Sigmoid colon (tissue), 6 donors: ENCODE measurements at regions not wholly inside any gene's neighbourhood (a gene's known extent, or its start where the extent isn't known, plus 50 kb on each side); places are given as distances from the start of the nearest gene placed in this dataset.
"Not testable (repeated sequence)": the region's sequence is repeated elsewhere in the genome, so short reads cannot be mapped to it uniquely, and the experiment has no call there.

Experiments used
- DNase-seq: peaks from one replicate; pipeline ENCODE4 v3.0.0-alpha.2; 2019
- H3K27ac ChIP-seq, 4 donors: fragments of 200-600 bp; sonication (generic); one replicate each; pipeline ENCODE4 v1.5.1; 2016 to 2019; ENCODE audit warnings: mild to moderate bottlenecking in 1 of 4
- H3K27me3 ChIP-seq, 3 donors: fragments of 200-600 bp; sonication (generic); one replicate each; pipeline ENCODE4 v1.5.1; 2019; ENCODE audit warnings: mild to moderate bottlenecking in 1 of 3
- H3K36me3 ChIP-seq, 4 donors: fragments of 200-600 bp; sonication (generic); one replicate each; pipeline ENCODE4 v1.5.1; 2016 to 2019
- H3K4me1 ChIP-seq, 4 donors: fragments of 200-600 bp; sonication (generic); one replicate each; pipeline ENCODE4 v1.5.1; 2017 to 2019
- H3K4me3 ChIP-seq, 4 donors: fragments of 200-600 bp; sonication (generic); one replicate each; pipeline ENCODE4 v1.5.1; 2017 to 2019; ENCODE audit warnings: mild to moderate bottlenecking in 2 of 4, moderate library complexity in 1 of 4
- H3K9me3 ChIP-seq, 4 donors: fragments of 200-600 bp in 3 of 4; sonication (generic) in 3 of 4; one replicate each; pipeline versions ENCODE4 v1.5.1 to v1.6.1; 2013 to 2019
- EP300 ChIP-seq, 4 donors: sonication (generic); formaldehyde crosslinking; IDR thresholded peaks; one replicate each; pipeline ENCODE4 v1.6.1; 2017; ENCODE audit warnings: antibody characterized with exemption in 4 of 4
- POLR2A ChIP-seq, 2 donors: fragments of 450-650 bp; IDR thresholded peaks; one replicate each; pipeline ENCODE4 v1.6.1; 2016; ENCODE audit warnings: antibody characterized with exemption in 2 of 2, mild to moderate bottlenecking in 2 of 2, moderate library complexity in 2 of 2
- POLR2AphosphoS5 ChIP-seq, 4 donors: sonication (generic); formaldehyde crosslinking; IDR thresholded peaks; one replicate each; pipeline ENCODE4 v1.6.1; 2017; ENCODE audit warnings: antibody characterized with exemption in 4 of 4
- WGBS, 2 donors: extraction: QIAGEN DNeasy Blood & Tissue Kit; methylation state at CpG; one replicate each; pipeline ENCODE4 v1.1.7; 2013; 5-methylcytosine and 5-hydroxymethylcytosine counted together
- intact Hi-C: fragments of 100-400 bp; cut with DNase I; formaldehyde crosslinking; loops from one replicate; pipeline ENCODE4 v1.15.1; 2023
- TF ChIP-seq, protein P1 (sequence below), 4 experiments: fragments of 450-650 bp in 3 of 4; fragments of 200-600 bp in 1 of 4; IDR thresholded peaks; one replicate each; pipeline ENCODE4 v1.5.1; 2016 to 2019; ENCODE audit warnings: antibody characterized with exemption in 4 of 4, mild to moderate bottlenecking in 3 of 4, moderate library complexity in 2 of 4
- donor health status: healthy with polysubstance abuse.
- donor health status: healthy.

GRCh38 chr6:3672339-3672738 is 79.2 kb downstream of the PXDC1 start:
- intact Hi-C loops, H3K4me3 ChIP-seq, H3K36me3 ChIP-seq, DNase-seq, H3K27me3 ChIP-seq, H3K27ac ChIP-seq, H3K4me1 ChIP-seq, H3K9me3 ChIP-seq: not testable (repeated sequence)
- WGBS, 2 donors = 56 to 77% methylated on average over 4 of the region's 4 CpGs

DNA sequence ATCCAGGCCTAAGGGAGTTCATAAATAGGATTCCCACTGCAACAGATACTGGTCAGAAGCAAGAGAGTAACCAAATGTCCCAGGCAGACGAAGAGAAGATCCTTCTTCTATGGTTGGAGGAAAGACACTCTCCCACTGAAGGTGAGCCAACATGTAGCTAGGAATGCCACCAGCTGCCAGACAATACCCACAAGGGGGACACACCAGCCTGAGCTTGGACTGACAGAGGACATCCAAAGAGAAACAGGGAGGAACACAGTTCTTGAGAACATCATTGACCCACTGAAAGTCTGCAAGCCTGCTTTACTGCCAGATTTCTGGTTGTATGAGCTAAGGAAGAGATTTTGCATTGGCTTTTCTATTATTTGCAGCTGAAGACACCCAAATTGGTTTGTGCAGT is 80.1 kb downstream of the PXDC1 start:
- Histone ChIP-seq H3K27me3 (no peaks in the 10 kb centered on the region), H3K4me3 (no peak overlapping the region), H3K36me3 (no peaks in the 10 kb centered on the region), H3K27ac (no peak overlapping the region), H3K9me3 (no peaks in the 10 kb centered on the region), H3K4me1 (peaks cover 0 to 3% (median under 1%) of the 10 kb centered on the region in 4 donors)
- DNase-seq = no peak
- intact Hi-C loops = no loop called here
- TF ChIP-seq POLR2AphosphoS5 (IDR thresholded peaks at IDR 0.05) = no peak
- no peak for TF ChIP-seq EP300 (IDR thresholded peaks at IDR 0.05)
- TF ChIP-seq, protein P1, sequence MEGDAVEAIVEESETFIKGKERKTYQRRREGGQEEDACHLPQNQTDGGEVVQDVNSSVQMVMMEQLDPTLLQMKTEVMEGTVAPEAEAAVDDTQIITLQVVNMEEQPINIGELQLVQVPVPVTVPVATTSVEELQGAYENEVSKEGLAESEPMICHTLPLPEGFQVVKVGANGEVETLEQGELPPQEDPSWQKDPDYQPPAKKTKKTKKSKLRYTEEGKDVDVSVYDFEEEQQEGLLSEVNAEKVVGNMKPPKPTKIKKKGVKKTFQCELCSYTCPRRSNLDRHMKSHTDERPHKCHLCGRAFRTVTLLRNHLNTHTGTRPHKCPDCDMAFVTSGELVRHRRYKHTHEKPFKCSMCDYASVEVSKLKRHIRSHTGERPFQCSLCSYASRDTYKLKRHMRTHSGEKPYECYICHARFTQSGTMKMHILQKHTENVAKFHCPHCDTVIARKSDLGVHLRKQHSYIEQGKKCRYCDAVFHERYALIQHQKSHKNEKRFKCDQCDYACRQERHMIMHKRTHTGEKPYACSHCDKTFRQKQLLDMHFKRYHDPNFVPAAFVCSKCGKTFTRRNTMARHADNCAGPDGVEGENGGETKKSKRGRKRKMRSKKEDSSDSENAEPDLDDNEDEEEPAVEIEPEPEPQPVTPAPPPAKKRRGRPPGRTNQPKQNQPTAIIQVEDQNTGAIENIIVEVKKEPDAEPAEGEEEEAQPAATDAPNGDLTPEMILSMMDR (IDR thresholded peaks at IDR 0.05) = no peak
- no peak for TF ChIP-seq POLR2A (IDR thresholded peaks at IDR 0.05)
- WGBS, 2 donors = 95 to 97% methylated on average over 1 of the region's 1 CpG

- Histone ChIP-seq H3K4me1 (peaks cover 0 to 13% (median 10%) of the 10 kb centered on the region in 4 donors), H3K4me3 (no peak overlapping the region), H3K27me3 (no peaks in the 10 kb centered on the region), H3K27ac (no peak overlapping the region), H3K9me3 (no peaks in the 10 kb centered on the region), H3K36me3 (no peaks in the 10 kb centered on the region)
- intact Hi-C loops = no loop called here
- DNase-seq = no peak
- TF ChIP-seq POLR2A (IDR thresholded peaks at IDR 0.05) = no peak
- TF ChIP-seq EP300 (IDR thresholded peaks at IDR 0.05) = no peak
- 98 to 99% methylated on average over 1 of the region's 1 CpG for WGBS, 2 donors
These were observed 81.2 kb downstream of the PXDC1 start for GRCh38 chr6:3670356-3670755.

- TF ChIP-seq, protein P1 (IDR thresholded peaks at IDR 0.05) = no peak
- TF ChIP-seq POLR2AphosphoS5 (IDR thresholded peaks at IDR 0.05) (no peak), EP300 (IDR thresholded peaks at IDR 0.05) (no peak), POLR2A (IDR thresholded peaks at IDR 0.05) (no peak)
These were observed 81.6 kb downstream of the PXDC1 start for GRCh38 chr6:3669916-3670315.

GRCh38 chr6:3665608-3666007 is 85.9 kb downstream of the PXDC1 start:
- H3K27ac ChIP-seq = peak overlapping the region in 3 of 4 donors; percentile 63 to 76 (median 70)
- H3K27me3 ChIP-seq = no peaks in the 10 kb centered on the region
- 83 to 88% methylated on average over 1 of the region's 1 CpG for WGBS, 2 donors
- DNase-seq = no peak
- no peaks in the 10 kb centered on the region for H3K9me3 ChIP-seq
- intact Hi-C loops = loop anchor here (5.0 kb wide), 1 partner anchor 208 kb away; the partner anchor contains the start of gene SLC22A23
- no peak for TF ChIP-seq POLR2AphosphoS5 (IDR thresholded peaks at IDR 0.05)
- TF ChIP-seq, protein P1 (IDR thresholded peaks at IDR 0.05) = no peak
- no peak for TF ChIP-seq EP300 (IDR thresholded peaks at IDR 0.05)
- no peak overlapping the region for H3K4me3 ChIP-seq
- H3K4me1 ChIP-seq = peaks cover 0 to 39% (median 23%) of the 10 kb centered on the region in 4 donors
- H3K36me3 ChIP-seq = no peaks in the 10 kb centered on the region

More at GRCh38 chr6:3669916-3670315, 81.6 kb downstream of the PXDC1 start:
- H3K4me3 ChIP-seq = no peak overlapping the region
- H3K27me3 ChIP-seq = no peaks in the 10 kb centered on the region
- no peaks in the 10 kb centered on the region for H3K9me3 ChIP-seq
- DNase-seq = no peak
- 78 to 84% methylated on average over 5 of the region's 5 CpGs for WGBS, 2 donors
- no peak overlapping the region for H3K27ac ChIP-seq
- intact Hi-C loops = loop anchor here (5.0 kb wide), 1 partner anchor 213 kb away; the partner anchor contains the start of gene SLC22A23
- no peaks in the 10 kb centered on the region for H3K36me3 ChIP-seq
- H3K4me1 ChIP-seq = peaks cover 0 to 18% (median 14%) of the 10 kb centered on the region in 4 donors

- Histone ChIP-seq H3K27ac (peak overlapping the region; percentile 41 to 76 (median 66)), H3K36me3 (no peaks in the 10 kb centered on the region), H3K4me3 (no peak overlapping the region), H3K27me3 (no peaks in the 10 kb centered on the region), H3K9me3 (no peaks in the 10 kb centered on the region), H3K4me1 (peaks cover 0 to 39% (median 23%) of the 10 kb centered on the region in 4 donors)
- WGBS, 2 donors = 67 to 81% methylated on average over 8 of the region's 8 CpGs
- DNase-seq = no peak
- TF ChIP-seq POLR2AphosphoS5 (IDR thresholded peaks at IDR 0.05) = peak in 2 of 4 donors; percentile 58 to 75
- TF ChIP-seq EP300 (IDR thresholded peaks at IDR 0.05) = peak in 1 of 4 donors; percentile 47
- TF ChIP-seq, protein P1 (IDR thresholded peaks at IDR 0.05) = no peak
- intact Hi-C loops = loop anchor here (5.0 kb wide), 1 partner anchor 207 kb away; the partner anchor contains the start of gene SLC22A23
These were observed 86.9 kb downstream of the PXDC1 start for GRCh38 chr6:3664625-3665041.
